Mesenchymal stem cell (in vitro differentiated cells and primary cell): ENCODE measurements at regions not wholly inside any gene's neighbourhood (a gene's known extent, or its start where the extent isn't known, plus 50 kb on each side); places are given as distances from the start of the nearest gene placed in this dataset.

Experiments used
- DNase-seq: peaks from one replicate; pipeline ENCODE4 v3.0.0-alpha.2; 2013
- H2AFZ ChIP-seq: one replicate; pipeline ENCODE4 v1.6.1; 2013; ENCODE audit warnings: low read depth, mild to moderate bottlenecking, control low read depth, inconsistent platforms, low read length, moderate library complexity
- H2AK5ac ChIP-seq: 2 replicates; pipeline ENCODE4 v1.6.1; 2013; ENCODE audit warnings: low read length, moderate library complexity, mild to moderate bottlenecking, inconsistent platforms; ENCODE audit not compliant: severe bottlenecking
- H2BK120ac ChIP-seq: one replicate; pipeline ENCODE4 v1.6.1; 2013; ENCODE audit warnings: low read depth, mild to moderate bottlenecking, inconsistent platforms, low read length, moderate library complexity
- H2BK12ac ChIP-seq, 2 experiments: one replicate each; pipeline ENCODE4 v1.6.1; 2013; ENCODE audit warnings: inconsistent platforms in 2 of 2, low read length in 2 of 2, mild to moderate bottlenecking in 2 of 2, moderate library complexity in 2 of 2, control low read depth in 1 of 2
- H2BK15ac ChIP-seq: one replicate; pipeline ENCODE4 v1.6.1; 2013; ENCODE audit warnings: mild to moderate bottlenecking, low read depth, inconsistent platforms; ENCODE audit not compliant: poor library complexity, severe bottlenecking
- H2BK5ac ChIP-seq: 2 replicates; pipeline ENCODE4 v1.6.1; 2013; ENCODE audit warnings: low read depth, mild to moderate bottlenecking, low read length, control low read depth, inconsistent platforms; ENCODE audit not compliant: poor library complexity, severe bottlenecking
- H3K14ac ChIP-seq, 2 experiments: one replicate each; pipeline ENCODE4 v1.6.1; 2013; ENCODE audit warnings: inconsistent platforms in 2 of 2, low read length in 2 of 2, control low read depth in 1 of 2, mild to moderate bottlenecking in 1 of 2, moderate library complexity in 1 of 2
- H3K18ac ChIP-seq, 2 experiments: one replicate each; pipeline ENCODE4 v1.6.1; 2013; ENCODE audit warnings: inconsistent platforms in 2 of 2, low read length in 2 of 2, control low read depth in 1 of 2, low read depth in 1 of 2, mild to moderate bottlenecking in 1 of 2
- H3K23ac ChIP-seq, 2 experiments: one replicate each; pipeline ENCODE4 v1.6.1; 2013; ENCODE audit warnings: inconsistent platforms in 2 of 2, low read length in 2 of 2, mild to moderate bottlenecking in 2 of 2, moderate library complexity in 2 of 2, control low read depth in 1 of 2
- H3K27ac ChIP-seq: 2 replicates; pipeline ENCODE4 v1.5.1; 2013; ENCODE audit warnings: mild to moderate bottlenecking, moderate library complexity, low read length, control low read depth, inconsistent platforms; ENCODE audit not compliant: poor library complexity, severe bottlenecking
- H3K27me3 ChIP-seq, 2 experiments: 2 replicates each; pipeline versions ENCODE4 v1.6.1 to v1.7.0; 2013; ENCODE audit warnings: low read length in 2 of 2, mild to moderate bottlenecking in 2 of 2, moderate library complexity in 2 of 2, control low read depth in 1 of 2, inconsistent platforms in 1 of 2; ENCODE audit not compliant: control insufficient read depth in 1 of 2, insufficient read depth in 1 of 2
- H3K36me3 ChIP-seq, 2 experiments: 2 replicates each; pipeline versions ENCODE4 v1.6.1 to v1.7.0; 2013; ENCODE audit warnings: low read length in 2 of 2, control low read depth in 1 of 2, inconsistent platforms in 1 of 2, low read depth in 1 of 2, mild to moderate bottlenecking in 1 of 2; ENCODE audit not compliant: insufficient read depth in 2 of 2, control insufficient read depth in 1 of 2
- H3K4ac ChIP-seq, 2 experiments: one replicate each; pipeline ENCODE4 v1.6.1; 2013; ENCODE audit warnings: inconsistent platforms in 2 of 2, low read length in 2 of 2, mild to moderate bottlenecking in 2 of 2, moderate library complexity in 2 of 2, control low read depth in 1 of 2, low read depth in 1 of 2
- H3K4me1 ChIP-seq: 2 replicates; pipeline ENCODE4 v1.6.1; 2013; ENCODE audit warnings: low read depth, low read length, control low read depth; ENCODE audit not compliant: control insufficient read depth, insufficient read depth
- H3K4me2 ChIP-seq: 2 replicates; pipeline ENCODE4 v1.6.1; 2013; ENCODE audit warnings: low read length, mild to moderate bottlenecking, inconsistent platforms; ENCODE audit not compliant: poor library complexity, severe bottlenecking
- H3K4me3 ChIP-seq, 2 experiments: 2 replicates each; pipeline versions ENCODE4 v1.5.1 to v1.7.0; 2013; ENCODE audit warnings: low read length in 2 of 2, mild to moderate bottlenecking in 2 of 2, control low read depth in 1 of 2, low read depth in 1 of 2; ENCODE audit not compliant: insufficient read depth in 1 of 2
- H3K79me1 ChIP-seq: replicated peaks from 2 replicates; pipeline ENCODE4 v1.6.1; 2013; ENCODE audit warnings: mild to moderate bottlenecking, control low read depth, low read length, inconsistent platforms; ENCODE audit not compliant: poor library complexity, severe bottlenecking
- H3K9ac ChIP-seq: 2 replicates; pipeline ENCODE4 v1.7.0; 2013; ENCODE audit warnings: mild to moderate bottlenecking, low read length, moderate library complexity
- H3K9me3 ChIP-seq: 2 replicates; pipeline ENCODE4 v1.7.0; 2013; ENCODE audit warnings: mild to moderate bottlenecking, low read length; ENCODE audit not compliant: control insufficient read depth
- H4K8ac ChIP-seq: one replicate; pipeline ENCODE4 v1.6.1; 2013; ENCODE audit warnings: inconsistent platforms, mild to moderate bottlenecking, low read length, moderate library complexity
- H4K91ac ChIP-seq: one replicate; pipeline ENCODE4 v1.6.1; 2013; ENCODE audit warnings: mild to moderate bottlenecking, low read length, inconsistent platforms
- WGBS: methylation state at CpG from one replicate; pipeline ENCODE4 v1.1.7; 2013; ENCODE audit warnings: mixed read lengths; 5-methylcytosine and 5-hydroxymethylcytosine counted together

GRCh38 chr4:164304101-164304639 is 449.8 kb upstream of the SMIM31 start:
- Histone ChIP-seq H4K8ac (no peak overlapping the region), H2BK15ac (no peak overlapping the region), H2AFZ (no peak overlapping the region), H3K23ac (no peak overlapping the region), H3K14ac (no peak overlapping the region), H3K9ac (no peak overlapping the region), H3K4me2 (no peak overlapping the region), H2AK5ac (no peak overlapping the region), H3K36me3 (no peaks in the 10 kb centered on the region), H2BK120ac (no peak overlapping the region), H3K27ac (no peak overlapping the region), H2BK12ac (no peak overlapping the region), H3K27me3 (no peaks in the 10 kb centered on the region), H2BK5ac (no peak overlapping the region), H4K91ac (no peak overlapping the region), H3K4ac (no peak overlapping the region), H3K9me3 (no peaks in the 10 kb centered on the region), H3K18ac (no peak overlapping the region), H3K79me1 (peaks cover 2% of the 10 kb centered on the region), H3K4me3 (no peak overlapping the region), H3K4me1 (peaks cover 2% of the 10 kb centered on the region)
- WGBS: 75% methylated on average over 1 of the region's 2 CpGs
- no peak for DNase-seq

DNA sequence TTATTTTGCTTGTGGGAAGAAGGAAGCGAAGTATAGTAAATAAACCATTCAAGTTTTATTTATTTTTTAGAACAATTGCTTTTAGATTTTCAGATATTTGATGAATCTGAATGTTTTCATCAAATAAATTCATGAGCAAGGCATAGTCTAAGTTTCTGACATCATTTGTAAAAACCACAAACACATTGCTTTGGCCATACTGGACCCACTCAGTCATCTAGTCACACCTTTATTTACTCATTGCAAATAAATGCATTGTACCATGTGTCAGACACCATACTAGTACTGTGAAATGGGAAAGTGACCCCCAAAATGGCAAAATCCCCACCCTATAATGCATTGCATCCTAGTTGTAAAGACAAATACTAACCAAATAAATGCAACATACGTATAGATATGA is 449.1 kb upstream of the SMIM31 start:
- H3K9ac ChIP-seq: no peak overlapping the region
- H3K4me3 ChIP-seq: no peak overlapping the region
- H3K23ac ChIP-seq: no peak overlapping the region
- no peak overlapping the region for H2AK5ac ChIP-seq
- no peak overlapping the region for H3K14ac ChIP-seq
- peaks cover 2% of the 10 kb centered on the region for H3K79me1 ChIP-seq
- H2BK120ac ChIP-seq: no peak overlapping the region
- no peak overlapping the region for H3K18ac ChIP-seq
- no peak overlapping the region for H3K4me2 ChIP-seq
- no peaks in the 10 kb centered on the region for H3K9me3 ChIP-seq
- no peaks in the 10 kb centered on the region for H3K36me3 ChIP-seq
- no peak for DNase-seq
- H2BK5ac ChIP-seq: no peak overlapping the region
- H3K27me3 ChIP-seq: no peaks in the 10 kb centered on the region
- H3K4me1 ChIP-seq: peaks cover 3% of the 10 kb centered on the region
- H3K4ac ChIP-seq: no peak overlapping the region
- no peak overlapping the region for H4K91ac ChIP-seq
- no peak overlapping the region for H2AFZ ChIP-seq
- no peak overlapping the region for H2BK12ac ChIP-seq
- no peak overlapping the region for H3K27ac ChIP-seq
- no peak overlapping the region for H4K8ac ChIP-seq
- no peak overlapping the region for H2BK15ac ChIP-seq
- WGBS: no CpG with 5 or more reads among the region's 2 CpGs

DNA sequence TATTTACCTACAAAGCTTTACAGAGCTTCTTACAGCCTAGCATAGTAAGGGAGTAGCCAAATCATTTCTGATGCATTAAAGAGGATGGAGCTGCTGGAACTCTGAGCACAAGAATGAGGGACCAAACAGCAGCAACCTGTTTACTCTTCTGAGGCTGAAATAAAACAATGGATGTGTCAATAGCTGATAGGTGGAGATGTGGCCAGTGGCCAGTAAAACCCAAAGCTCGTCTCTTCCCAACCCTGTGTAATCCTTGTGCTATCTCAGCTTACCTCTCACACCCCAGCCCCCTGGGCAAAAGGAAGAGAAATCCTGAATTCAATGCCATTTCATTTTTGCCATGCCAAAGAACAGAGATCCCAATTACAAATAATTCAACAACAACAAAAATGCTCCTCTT is 446.7 kb upstream of the SMIM31 start:
- Histone ChIP-seq H2AFZ (no peak overlapping the region), H3K18ac (no peak overlapping the region), H3K36me3 (no peaks in the 10 kb centered on the region), H4K91ac (no peak overlapping the region), H3K4ac (no peak overlapping the region), H2BK120ac (no peak overlapping the region), H4K8ac (no peak overlapping the region), H3K79me1 (peaks cover 1% of the 10 kb centered on the region), H3K4me1 (peaks cover 3% of the 10 kb centered on the region), H3K23ac (no peak overlapping the region), H3K14ac (no peak overlapping the region), H3K9ac (no peak overlapping the region), H3K4me2 (no peak overlapping the region), H3K27me3 (no peaks in the 10 kb centered on the region), H3K9me3 (no peaks in the 10 kb centered on the region), H2BK5ac (no peak overlapping the region), H3K27ac (no peak overlapping the region), H2BK15ac (no peak overlapping the region), H2AK5ac (no peak overlapping the region), H3K4me3 (no peak overlapping the region), H2BK12ac (no peak overlapping the region)
- DNase-seq: no peak
- WGBS: 75% methylated on average over 1 of the region's 1 CpG

DNA sequence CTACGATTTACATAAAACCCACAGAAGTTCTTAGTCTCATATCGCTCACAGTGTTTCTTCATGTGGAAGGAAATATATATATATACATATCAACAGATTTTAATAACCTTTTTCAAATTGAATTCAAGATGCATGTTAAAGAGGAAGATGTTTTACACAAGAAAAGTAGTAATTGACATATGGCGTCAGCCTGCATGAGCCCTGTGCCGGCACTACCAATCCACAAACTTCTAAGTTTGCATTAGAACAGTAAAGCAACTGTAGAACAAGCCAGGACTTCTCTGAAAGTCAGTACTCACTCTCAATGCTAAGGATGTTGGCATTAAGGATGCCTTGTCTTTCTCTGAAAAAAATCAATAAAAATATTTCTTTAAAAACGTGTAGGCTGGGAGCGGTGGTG is 441.3 kb upstream of the SMIM31 start:
- Histone ChIP-seq H2BK120ac (no peak overlapping the region), H3K23ac (no peak overlapping the region), H3K4me2 (no peak overlapping the region), H3K14ac (no peak overlapping the region), H2AFZ (no peak overlapping the region), H3K9me3 (no peaks in the 10 kb centered on the region), H3K4ac (no peak overlapping the region), H3K36me3 (no peaks in the 10 kb centered on the region), H4K91ac (no peak overlapping the region), H3K18ac (no peak overlapping the region), H3K4me3 (no peak overlapping the region), H3K27ac (no peak overlapping the region), H2AK5ac (no peak overlapping the region), H3K27me3 (no peaks in the 10 kb centered on the region), H3K4me1 (peaks cover 1% of the 10 kb centered on the region), H3K79me1 (no peaks in the 10 kb centered on the region), H2BK15ac (no peak overlapping the region), H3K9ac (no peak overlapping the region), H4K8ac (no peak overlapping the region), H2BK5ac (no peak overlapping the region), H2BK12ac (no peak overlapping the region)
- WGBS: 82% methylated on average over 4 of the region's 6 CpGs
- no peak for DNase-seq
